SK-N-SH (cell line): ENCODE measurements at regions not wholly inside any gene's neighbourhood (a gene's known extent, or its start where the extent isn't known, plus 50 kb on each side); places are given as distances from the start of the nearest gene placed in this dataset.

Experiments
- CTCF ChIA-PET: fragments of 300-600, 350-600 bp; formaldehyde crosslinking; extraction: SDS; loops from one replicate; lab custom pipeline; 2021; lab: Yijun Ruan, JAX
- POLR2A ChIA-PET: fragments of 350-600 bp; sonication (Branson Sonifier 250); formaldehyde crosslinking; extraction: SDS; loops from one replicate; lab custom pipeline; 2020; ENCODE audit warnings: antibody characterized with exemption, inconsistent platforms; lab: Yijun Ruan, JAX
- DNase-seq: peaks from one replicate; pipeline ENCODE4 v3.0.0; 2012
- H2AFZ ChIP-seq: fragments of 200-600 bp; sonication (generic); 2 replicates; pipeline ENCODE4 v1.8.1; 2016; ENCODE audit warnings: antibody characterized with exemption, mild to moderate bottlenecking, low read depth
- H3F3A ChIP-seq: fragments of 200-600 bp; sonication (generic); replicated peaks from 2 replicates; pipeline ENCODE3; 2016; ENCODE audit warnings: antibody characterized with exemption, mild to moderate bottlenecking; ENCODE audit not compliant: insufficient read depth
- H3K27ac ChIP-seq, 2 experiments: fragments of 200-500 bp in 1 of 2; fragments of 200-600 bp in 1 of 2; sonication (Bioruptor generic) in 1 of 2; sonication (generic), shearing (Covaris generic) in 1 of 2; 2 replicates each; pipeline versions ENCODE4 v1.5.1 to v1.6.1; 2014 to 2016; ENCODE audit warnings: low read depth in 2 of 2, inconsistent platforms in 1 of 2, low read length in 1 of 2, mild to moderate bottlenecking in 1 of 2, mixed read lengths in 1 of 2
- H3K27me3 ChIP-seq: fragments of 200-600 bp; sonication (generic), shearing (Covaris generic); 2 replicates; pipeline ENCODE4 v1.6.1; 2016; ENCODE audit warnings: mixed run types; ENCODE audit not compliant: insufficient read depth
- H3K36me3 ChIP-seq, 2 experiments: fragments of 200-500 bp in 1 of 2; fragments of 200-600 bp in 1 of 2; sonication (Bioruptor generic) in 1 of 2; sonication (generic) in 1 of 2; replicated peaks in 1 of 2; 2 replicates each; pipeline versions ENCODE3 to v1.5.1; 2014 to 2016; ENCODE audit warnings: low read length in 1 of 2, mild to moderate bottlenecking in 1 of 2; ENCODE audit not compliant: insufficient read depth in 2 of 2, control insufficient read depth in 1 of 2
- H3K4me1 ChIP-seq, 2 experiments: fragments of 200-500 bp in 1 of 2; fragments of 200-600 bp in 1 of 2; sonication (Bioruptor generic) in 1 of 2; sonication (generic), shearing (Covaris generic) in 1 of 2; 2 replicates each; pipeline versions ENCODE4 v1.5.1 to v1.6.1; 2014 to 2016; ENCODE audit warnings: low read depth in 1 of 2, low read length in 1 of 2, mixed run types in 1 of 2; ENCODE audit not compliant: insufficient read depth in 2 of 2, control insufficient read depth in 1 of 2
- H3K4me2 ChIP-seq: fragments of 200-600 bp; sonication (generic), shearing (Covaris generic); 2 replicates; pipeline ENCODE4 v1.6.1; 2017; ENCODE audit warnings: mixed run types
- H3K4me3 ChIP-seq, 2 experiments: fragments of 200-500 bp in 1 of 2; fragments of 200-600 bp in 1 of 2; sonication (Bioruptor generic) in 1 of 2; sonication (generic), shearing (Covaris generic) in 1 of 2; 2 replicates each; pipeline versions ENCODE4 v1.5.1 to v1.8.1; 2014 to 2016; ENCODE audit warnings: low read depth in 2 of 2, inconsistent platforms in 1 of 2, low read length in 1 of 2, mild to moderate bottlenecking in 1 of 2, mixed read lengths in 1 of 2, moderate library complexity in 1 of 2
- H3K79me2 ChIP-seq: fragments of 200-600 bp; sonication (generic); 2 replicates; pipeline ENCODE4 v1.8.1; 2017; ENCODE audit warnings: mild to moderate bottlenecking; ENCODE audit not compliant: insufficient read depth
- H3K9ac ChIP-seq: fragments of 200-600 bp; sonication (generic); 2 replicates; pipeline ENCODE4 v1.6.1; 2017; ENCODE audit warnings: mixed run types
- H3K9me2 ChIP-seq: fragments of 200-600 bp; sonication (generic); 2 replicates; pipeline ENCODE4 v1.6.1; 2017; ENCODE audit warnings: mixed run types
- H3K9me3 ChIP-seq: fragments of 200-600 bp; sonication (generic); 2 replicates; pipeline ENCODE4 v1.6.1; 2017; ENCODE audit warnings: mixed run types, mild to moderate bottlenecking, moderate library complexity
- H4K20me1 ChIP-seq: fragments of 200-600 bp; sonication (generic); 2 replicates; pipeline ENCODE4 v1.6.1; 2017; ENCODE audit warnings: mild to moderate bottlenecking, mixed run types; ENCODE audit not compliant: insufficient read depth
- ELF1 ChIP-seq: IDR thresholded peaks from 2 replicates; pipeline ENCODE4 v1.4.0; 2012
- EP300 ChIP-seq, 2 experiments: IDR thresholded peaks; 2 replicates each; pipeline versions ENCODE4 v1.4.0 to v1.6.1; 2012; ENCODE audit warnings: borderline replicate concordance in 1 of 2, low read depth in 1 of 2, low read length in 1 of 2
- EZH2phosphoT487 ChIP-seq: fragments of 200-600 bp; sonication (generic); IDR thresholded peaks from 2 replicates; pipeline ENCODE4 v1.6.1; 2017; ENCODE audit warnings: low read depth, mixed run types, mild to moderate bottlenecking, antibody characterized with exemption, moderate library complexity, borderline replicate concordance
- FOXM1 ChIP-seq: IDR thresholded peaks from 2 replicates; pipeline ENCODE4 v1.4.0; 2012; ENCODE audit warnings: low read depth, mild to moderate bottlenecking
- GATA2 ChIP-seq: sonication (generic); formaldehyde crosslinking; IDR thresholded peaks from 2 replicates; pipeline ENCODE4 v1.5.0; 2020; ENCODE audit warnings: mild to moderate bottlenecking, missing genetic modification reagents
- JUND ChIP-seq: IDR thresholded peaks from 2 replicates; pipeline ENCODE4 v1.4.0; 2012
- MAX ChIP-seq: IDR thresholded peaks from 2 replicates; pipeline ENCODE4 v1.4.0; 2012; ENCODE audit warnings: low read depth
- MEF2A ChIP-seq: IDR thresholded peaks from 2 replicates; pipeline ENCODE4 v1.4.0; 2012; ENCODE audit warnings: low read depth, borderline replicate concordance
- MXI1 ChIP-seq: IDR thresholded peaks from 2 replicates; pipeline ENCODE4 v1.6.1; 2012; ENCODE audit warnings: mild to moderate bottlenecking, low read depth, low read length, improper control_type of control experiment
- NRF1 ChIP-seq: IDR thresholded peaks from 2 replicates; pipeline ENCODE4 v1.6.1; 2012; ENCODE audit warnings: low read depth, mild to moderate bottlenecking, low read length
- PBX3 ChIP-seq: IDR thresholded peaks from 2 replicates; pipeline ENCODE4; 2012
- POLR2AphosphoS5 ChIP-seq: IDR thresholded peaks from 2 replicates; pipeline ENCODE4 v1.6.1; 2012; ENCODE audit warnings: low read depth, low read length
- RAD21 ChIP-seq: IDR thresholded peaks from 2 replicates; pipeline ENCODE4 v1.6.1; 2012; ENCODE audit warnings: mild to moderate bottlenecking, low read length
- RCOR1 ChIP-seq: fragments of 150-350 bp; IDR thresholded peaks from 2 replicates; pipeline ENCODE4 v1.6.1; 2017; ENCODE audit warnings: antibody characterized with exemption, low read length
- RXRA ChIP-seq: IDR thresholded peaks from 2 replicates; pipeline ENCODE4 v1.4.0; 2012; ENCODE audit warnings: low read depth, mild to moderate bottlenecking, borderline replicate concordance
- SIN3A ChIP-seq: IDR thresholded peaks from 2 replicates; pipeline ENCODE4 v1.6.1; 2012; ENCODE audit warnings: low read depth, mild to moderate bottlenecking, low read length, moderate library complexity, borderline replicate concordance
- SMC3 ChIP-seq: IDR thresholded peaks from 2 replicates; pipeline ENCODE4 v1.6.1; 2012; ENCODE audit warnings: low read depth, low read length, improper control_type of control experiment
- TAF1 ChIP-seq: IDR thresholded peaks from 2 replicates; pipeline ENCODE4 v1.6.1; 2012; ENCODE audit warnings: low read depth, mild to moderate bottlenecking, low read length, moderate library complexity, borderline replicate concordance
- TCF12 ChIP-seq: IDR thresholded peaks from 2 replicates; pipeline ENCODE4 v1.4.0; 2012
- USF1 ChIP-seq: IDR thresholded peaks from 2 replicates; pipeline ENCODE4 v1.4.0; 2012; ENCODE audit warnings: low read depth, borderline replicate concordance
- YY1 ChIP-seq: IDR thresholded peaks from 2 replicates; pipeline ENCODE4 v1.4.0; 2012; ENCODE audit warnings: low read depth, mild to moderate bottlenecking
- ZBTB33 ChIP-seq: IDR thresholded peaks from 2 replicates; pipeline ENCODE4 v1.4.0; 2012; ENCODE audit warnings: low read depth, borderline replicate concordance
- WGBS: methylation state at CpG from one replicate; pipeline ENCODE4 v1.1.6; 2017; ENCODE audit warnings: low lambda C conversion rate; 5-methylcytosine and 5-hydroxymethylcytosine counted together

GRCh38 chr17:45649796-45650195 is 134.3 kb upstream of the CRHR1 start:
- Histone ChIP-seq H3K4me1 (no peaks in the 10 kb centered on the region), H3K9me2 (no peaks in the 10 kb centered on the region), H2AFZ (no peak overlapping the region), H3K27me3 (peaks cover 5% of the 10 kb centered on the region; the same call in 1 of the 2 replicates), H3K9me3 (no peaks in the 10 kb centered on the region), H3K79me2 (no peaks in the 10 kb centered on the region), H3F3A (no peaks in the 10 kb centered on the region), H3K36me3 (no peaks in the 10 kb centered on the region), H3K4me2 (no peak overlapping the region), H3K27ac (no peak overlapping the region), H3K9ac (no peak overlapping the region), H4K20me1 (no peaks in the 10 kb centered on the region), H3K4me3 (no peak overlapping the region)
- 66% methylated on average over 3 of the region's 5 CpGs for WGBS
- POLR2A ChIA-PET = no interaction called here
- no peak for DNase-seq
- CTCF ChIA-PET = interaction anchor here (1.0 to 6.8 kb wide), 2 partner anchors 182 to 202 kb away, joined by 3 to 38 read pairs; no protein-coding TSS in a partner anchor
- TF ChIP-seq POLR2AphosphoS5 (no peak), RCOR1 (no peak), MXI1 (no peak), YY1 (no peak), GATA2 (CRISPR knock-in tag) (no peak), PBX3 (no peak), RAD21 (no peak), SMC3 (no peak), RXRA (no peak)

- H3K27me3 ChIP-seq = peaks cover 5% of the 10 kb centered on the region; the same call in 1 of the 2 replicates
- CTCF ChIA-PET = interaction anchor here (1.0 to 6.8 kb wide), 3 partner anchors 10 to 202 kb away, joined by 3 to 38 read pairs (median 3); no protein-coding TSS in a partner anchor
- no peaks in the 10 kb centered on the region for H3F3A ChIP-seq
- no peak overlapping the region for H3K4me2 ChIP-seq
- no peak overlapping the region for H2AFZ ChIP-seq
- 73% methylated on average over 10 of the region's 10 CpGs for WGBS
- no peak overlapping the region for H3K27ac ChIP-seq
- no peaks in the 10 kb centered on the region for H3K9me3 ChIP-seq
- H3K36me3 ChIP-seq = no peaks in the 10 kb centered on the region
- no peaks in the 10 kb centered on the region for H3K9me2 ChIP-seq
- H3K9ac ChIP-seq = no peak overlapping the region
- no peak for DNase-seq
- POLR2A ChIA-PET = no interaction called here
- TF ChIP-seq RXRA = no peak
- TF ChIP-seq RCOR1 = no peak
- TF ChIP-seq EP300 (IDR thresholded peaks at IDR 0.05; ENCODE audit: borderline replicate concordance in 1 of 2, low read depth in 1 of 2, low read length in 1 of 2) = no peak
- no peak for TF ChIP-seq MEF2A
- no peak for TF ChIP-seq EZH2phosphoT487
- no peak for TF ChIP-seq SIN3A
- no peak for TF ChIP-seq ZBTB33
- TF ChIP-seq USF1 = no peak
- TF ChIP-seq RAD21 = no peak
- TF ChIP-seq MAX = no peak
- TF ChIP-seq FOXM1 = no peak
- no peak for TF ChIP-seq POLR2AphosphoS5
- no peak for TF ChIP-seq GATA2 (CRISPR knock-in tag)
- no peak for TF ChIP-seq ELF1
- TF ChIP-seq JUND = no peak
- no peak for TF ChIP-seq SMC3
- no peak for TF ChIP-seq YY1
- no peak for TF ChIP-seq NRF1
- TF ChIP-seq TAF1 = no peak
- no peak for TF ChIP-seq TCF12
- H4K20me1 ChIP-seq = no peaks in the 10 kb centered on the region
- no peaks in the 10 kb centered on the region for H3K4me1 ChIP-seq
- H3K4me3 ChIP-seq = no peak overlapping the region
- H3K79me2 ChIP-seq = no peaks in the 10 kb centered on the region
These were observed 133.6 kb upstream of the CRHR1 start for GRCh38 chr17:45650561-45650960.
